ENCODE measurements at regions not wholly inside any gene's neighbourhood (a gene's known extent, or its start where the extent isn't known, plus 50 kb on each side); places are given as distances from the start of the nearest gene placed in this dataset.

- TF ChIP-seq EZH2 (IDR thresholded peaks at IDR 0.05), result no peak
- TF ChIP-seq POLR2AphosphoS5 (IDR thresholded peaks at IDR 0.05; ENCODE audit: borderline replicate concordance, low read depth, low read length), result no peak
Observed at GRCh38 chr1:81428998-81429397, 371.7 kb upstream of the ADGRL2 start.

Measured in SK-N-MC (cell line).